ENCODE measurements at regions not wholly inside any gene's neighbourhood (a gene's known extent, or its start where the extent isn't known, plus 50 kb on each side); places are given as distances from the start of the nearest gene placed in this dataset.

GRCh38 chr10:24153031-24153430 is 55.9 kb upstream of the KIAA1217 start:
- no peak overlapping the region for H3K27ac ChIP-seq (ENCODE audit: low read depth, low read length)
- no peak for DNase-seq
- no peak overlapping the region for H3K4me3 ChIP-seq (ENCODE audit: low read length)
- H3K9me3 Mint-ChIP-seq, result peaks cover 2% of the 10 kb centered on the region
- H3K27me3 ChIP-seq (ENCODE audit: control insufficient read depth, insufficient read depth, low read length, poor library complexity, severe bottlenecking), result no peaks in the 10 kb centered on the region
- H3K36me3 ChIP-seq (ENCODE audit: control insufficient read depth, insufficient read depth, low read length), result no peaks in the 10 kb centered on the region
- no peak overlapping the region for H3K9ac ChIP-seq (ENCODE audit: extremely low read depth, low read length, poor library complexity, severe bottlenecking)
- H3K27ac Mint-ChIP-seq, result no peak overlapping the region
- H3K4me3 Mint-ChIP-seq, result no peak overlapping the region
- H3K4me1 ChIP-seq (ENCODE audit: control insufficient read depth, insufficient read depth, low read length), result no peaks in the 10 kb centered on the region
- peaks cover 6% of the 10 kb centered on the region for H3K9me3 ChIP-seq (ENCODE audit: control insufficient read depth, low read length)
- TF ChIP-seq, protein P1, sequence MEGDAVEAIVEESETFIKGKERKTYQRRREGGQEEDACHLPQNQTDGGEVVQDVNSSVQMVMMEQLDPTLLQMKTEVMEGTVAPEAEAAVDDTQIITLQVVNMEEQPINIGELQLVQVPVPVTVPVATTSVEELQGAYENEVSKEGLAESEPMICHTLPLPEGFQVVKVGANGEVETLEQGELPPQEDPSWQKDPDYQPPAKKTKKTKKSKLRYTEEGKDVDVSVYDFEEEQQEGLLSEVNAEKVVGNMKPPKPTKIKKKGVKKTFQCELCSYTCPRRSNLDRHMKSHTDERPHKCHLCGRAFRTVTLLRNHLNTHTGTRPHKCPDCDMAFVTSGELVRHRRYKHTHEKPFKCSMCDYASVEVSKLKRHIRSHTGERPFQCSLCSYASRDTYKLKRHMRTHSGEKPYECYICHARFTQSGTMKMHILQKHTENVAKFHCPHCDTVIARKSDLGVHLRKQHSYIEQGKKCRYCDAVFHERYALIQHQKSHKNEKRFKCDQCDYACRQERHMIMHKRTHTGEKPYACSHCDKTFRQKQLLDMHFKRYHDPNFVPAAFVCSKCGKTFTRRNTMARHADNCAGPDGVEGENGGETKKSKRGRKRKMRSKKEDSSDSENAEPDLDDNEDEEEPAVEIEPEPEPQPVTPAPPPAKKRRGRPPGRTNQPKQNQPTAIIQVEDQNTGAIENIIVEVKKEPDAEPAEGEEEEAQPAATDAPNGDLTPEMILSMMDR (conservative IDR thresholded peaks at IDR 0.05), result no peak
- 88 to 95% methylated on average over 1 to 3 of the region's 3 CpGs for WGBS, 2 experiments (ENCODE audit: insufficient coverage in 1 of 2, insufficient read length in 1 of 2)
- no peaks in the 10 kb centered on the region for H3K36me3 Mint-ChIP-seq (ENCODE audit: low read depth)
- H3K4me1 Mint-ChIP-seq, result no peaks in the 10 kb centered on the region
- H3K27me3 Mint-ChIP-seq (ENCODE audit: insufficient read depth), result no peaks in the 10 kb centered on the region

DNA sequence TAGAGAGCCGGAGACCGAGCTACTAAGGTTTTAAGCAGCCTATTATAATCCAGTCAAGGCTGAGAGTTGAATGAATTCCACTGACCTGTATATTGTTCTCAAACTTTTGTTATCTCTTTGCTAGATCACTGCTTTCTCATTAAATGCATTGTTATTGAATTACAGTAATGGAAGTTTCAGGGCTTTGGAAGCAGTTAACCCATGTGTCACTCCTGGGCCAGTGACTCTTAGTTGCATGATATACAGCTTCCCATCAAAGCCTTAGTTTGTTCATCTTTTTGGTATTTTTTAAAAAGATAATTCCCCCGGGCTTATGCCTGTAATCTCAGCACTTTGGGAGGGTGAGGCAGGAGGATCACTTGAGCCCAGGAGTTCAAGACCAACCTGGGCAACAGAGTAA is 55.4 kb upstream of the KIAA1217 start:
- 81 to 100% methylated on average over 2 to 3 of the region's 3 CpGs for WGBS, 2 experiments (ENCODE audit: insufficient coverage in 1 of 2, insufficient read length in 1 of 2)
- H3K4me3 ChIP-seq (ENCODE audit: low read length), result no peak overlapping the region
- DNase-seq, result no peak
- H3K27me3 Mint-ChIP-seq (ENCODE audit: insufficient read depth), result no peaks in the 10 kb centered on the region
- no peaks in the 10 kb centered on the region for H3K36me3 Mint-ChIP-seq (ENCODE audit: low read depth)
- no peaks in the 10 kb centered on the region for H3K4me1 Mint-ChIP-seq
- H3K4me3 Mint-ChIP-seq, result no peak overlapping the region
- no peak overlapping the region for H3K9ac ChIP-seq (ENCODE audit: extremely low read depth, low read length, poor library complexity, severe bottlenecking)
- peaks cover 2% of the 10 kb centered on the region for H3K9me3 Mint-ChIP-seq
- no peaks in the 10 kb centered on the region for H3K4me1 ChIP-seq (ENCODE audit: control insufficient read depth, insufficient read depth, low read length)
- H3K27ac Mint-ChIP-seq, result no peak overlapping the region
- peaks cover 6% of the 10 kb centered on the region for H3K9me3 ChIP-seq (ENCODE audit: control insufficient read depth, low read length)
- no peak overlapping the region for H3K27ac ChIP-seq (ENCODE audit: low read depth, low read length)
- H3K36me3 ChIP-seq (ENCODE audit: control insufficient read depth, insufficient read depth, low read length), result no peaks in the 10 kb centered on the region
- TF ChIP-seq, protein P1 (conservative IDR thresholded peaks at IDR 0.05), result no peak
- H3K27me3 ChIP-seq (ENCODE audit: control insufficient read depth, insufficient read depth, low read length, poor library complexity, severe bottlenecking), result no peaks in the 10 kb centered on the region

DNA sequence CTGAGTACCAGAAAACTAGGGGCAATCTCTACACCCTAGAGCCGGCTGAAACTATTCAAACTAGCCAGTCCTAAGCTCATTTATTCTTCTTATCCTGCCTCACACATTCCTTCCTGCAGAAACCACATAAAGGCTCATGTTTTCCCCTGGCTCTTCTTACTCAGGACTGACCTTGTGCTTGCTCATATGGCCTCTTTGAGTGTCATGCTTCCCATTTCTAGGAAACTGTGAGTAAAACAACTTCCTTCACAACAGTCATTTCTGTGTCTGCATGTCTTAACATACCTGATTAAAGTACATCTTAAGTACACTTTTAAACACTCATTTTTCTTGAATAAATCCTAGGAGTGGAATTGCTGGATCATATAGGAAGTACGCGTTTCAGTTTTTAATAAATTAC is 52.3 kb upstream of the KIAA1217 start:
- no peak overlapping the region for H3K4me3 ChIP-seq (ENCODE audit: low read length)
- no peak overlapping the region for H3K9ac ChIP-seq (ENCODE audit: extremely low read depth, low read length, poor library complexity, severe bottlenecking)
- no peak overlapping the region for H3K27ac Mint-ChIP-seq
- TF ChIP-seq, protein P1 (conservative IDR thresholded peaks at IDR 0.05), result no peak
- no peak overlapping the region for H3K27ac ChIP-seq (ENCODE audit: low read depth, low read length)
- H3K4me3 Mint-ChIP-seq, result no peak overlapping the region
- 82 to 91% methylated on average over 3 of the region's 3 CpGs for WGBS, 2 experiments (ENCODE audit: insufficient coverage in 1 of 2, insufficient read length in 1 of 2)
- peaks cover 6% of the 10 kb centered on the region for H3K9me3 ChIP-seq (ENCODE audit: control insufficient read depth, low read length)
- no peaks in the 10 kb centered on the region for H3K36me3 ChIP-seq (ENCODE audit: control insufficient read depth, insufficient read depth, low read length)
- no peaks in the 10 kb centered on the region for H3K36me3 Mint-ChIP-seq (ENCODE audit: low read depth)
- no peaks in the 10 kb centered on the region for H3K27me3 Mint-ChIP-seq (ENCODE audit: insufficient read depth)
- H3K9me3 Mint-ChIP-seq, result peaks cover 2% of the 10 kb centered on the region
- H3K27me3 ChIP-seq (ENCODE audit: control insufficient read depth, insufficient read depth, low read length, poor library complexity, severe bottlenecking), result no peaks in the 10 kb centered on the region
- H3K4me1 Mint-ChIP-seq, result no peaks in the 10 kb centered on the region
- no peaks in the 10 kb centered on the region for H3K4me1 ChIP-seq (ENCODE audit: control insufficient read depth, insufficient read depth, low read length)
- no peak for DNase-seq

Data from endodermal cell (in vitro differentiated cells).